ENCODE measurements at regions not wholly inside any gene's neighbourhood (a gene's known extent, or its start where the extent isn't known, plus 50 kb on each side); places are given as distances from the start of the nearest gene placed in this dataset.

GRCh38 chr20:50282592-50283241, 92.1 kb downstream of the CEBPB start:
- ChIA-PET POLR2A (ENCODE audit: unreplicated experiment) (interaction anchor here (0.7 kb wide), 1 partner anchor 146 kb away, joined by 3 read pairs; no protein-coding TSS in a partner anchor), CTCF (no interaction called here)
- BruUV-seq (replicated peaks): no TSS peak
- TF ChIP-seq CTCF (conservative IDR thresholded peaks at IDR 0.05; ENCODE audit: low read depth, low read length): no peak
- no peak for TF ChIP-seq EZH2 (IDR thresholded peaks at IDR 0.05; ENCODE audit: low read length, unreplicated experiment)
- TF ChIP-seq EZH2phosphoT487 (IDR thresholded peaks at IDR 0.05; ENCODE audit: borderline replicate concordance, low read length): no peak
- Histone ChIP-seq H3K79me2 (ENCODE audit: low read length) (no peaks in the 10 kb centered on the region), H3F3A (ENCODE audit: low read length, unreplicated experiment) (no peaks in the 10 kb centered on the region), H3K9ac (ENCODE audit: low read length) (no peak overlapping the region), H2AFZ (ENCODE audit: low read length) (no peak overlapping the region), H3K27ac (ENCODE audit: low read length) (no peak overlapping the region), H3K4me2 (ENCODE audit: low read length) (no peak overlapping the region), H3K36me3 (ENCODE audit: low read depth, low read length) (no peaks in the 10 kb centered on the region), H3K9me2 (replicated peaks; ENCODE audit: low read length) (no peaks in the 10 kb centered on the region), H4K20me1 (ENCODE audit: low read length) (no peaks in the 10 kb centered on the region), H3K4me1 (ENCODE audit: insufficient read depth, low read length) (peaks cover 23% of the 10 kb centered on the region), H3K4me3 (ENCODE audit: low read length) (no peak overlapping the region), H3K27me3 (ENCODE audit: low read length) (no peaks in the 10 kb centered on the region), H3K9me3 (ENCODE audit: low read length) (no peaks in the 10 kb centered on the region)
- intact Hi-C loops (cut with micrococcal nuclease): no loop called here
- DNase-seq (no peak), ATAC-seq (no peak)

- H3K27me3 ChIP-seq (ENCODE audit: low read length): no peaks in the 10 kb centered on the region
- ChIA-PET CTCF (no interaction called here), POLR2A (ENCODE audit: unreplicated experiment) (no interaction called here)
- H3K9me2 ChIP-seq (replicated peaks; ENCODE audit: low read length): no peaks in the 10 kb centered on the region
- no peak overlapping the region for H3K9ac ChIP-seq (ENCODE audit: low read length)
- BruUV-seq (replicated peaks): no TSS peak
- no peak overlapping the region for H2AFZ ChIP-seq (ENCODE audit: low read length)
- H3K79me2 ChIP-seq (ENCODE audit: low read length): no peaks in the 10 kb centered on the region
- TF ChIP-seq EZH2 (IDR thresholded peaks at IDR 0.05; ENCODE audit: low read length, unreplicated experiment) (no peak), CTCF (conservative IDR thresholded peaks at IDR 0.05; ENCODE audit: low read depth, low read length) (no peak), EZH2phosphoT487 (IDR thresholded peaks at IDR 0.05; ENCODE audit: borderline replicate concordance, low read length) (no peak)
- DNase-seq (no peak), ATAC-seq (no peak)
- H3K4me3 ChIP-seq (ENCODE audit: low read length): no peak overlapping the region
- H3K9me3 ChIP-seq (ENCODE audit: low read length): no peaks in the 10 kb centered on the region
- peaks cover 23% of the 10 kb centered on the region for H3K4me1 ChIP-seq (ENCODE audit: insufficient read depth, low read length)
- no peak overlapping the region for H3K27ac ChIP-seq (ENCODE audit: low read length)
- H3K36me3 ChIP-seq (ENCODE audit: low read depth, low read length): no peaks in the 10 kb centered on the region
- H4K20me1 ChIP-seq (ENCODE audit: low read length): no peaks in the 10 kb centered on the region
- H3F3A ChIP-seq (ENCODE audit: low read length, unreplicated experiment): no peaks in the 10 kb centered on the region
- intact Hi-C loops (cut with micrococcal nuclease): no loop called here
- no peak overlapping the region for H3K4me2 ChIP-seq (ENCODE audit: low read length)
These were observed 92.7 kb downstream of the CEBPB start for GRCh38 chr20:50283370-50283769.
